SU-DHL-6 (cell line): ENCODE measurements at regions not wholly inside any gene's neighbourhood (a gene's known extent, or its start where the extent isn't known, plus 50 kb on each side); places are given as distances from the start of the nearest gene placed in this dataset.

ENCODE experiments used
- CTCF ChIP-seq: fragments of 200-600 bp; sonication (generic); IDR thresholded peaks from one replicate; pipeline ENCODE4 v1.5.1; 2017; ENCODE audit warnings: antibody characterized with exemption, mild to moderate bottlenecking, low read length, moderate library complexity; ENCODE audit not compliant: insufficient read depth, poor library complexity, severe bottlenecking
- EZH2phosphoT487 ChIP-seq: fragments of 200-600 bp; sonication (generic), shearing (Covaris generic); conservative IDR thresholded peaks from 2 replicates; pipeline ENCODE4 v1.6.1; 2018; ENCODE audit warnings: mild to moderate bottlenecking, antibody characterized with exemption, low read length, moderate library complexity, mixed read lengths

DNA sequence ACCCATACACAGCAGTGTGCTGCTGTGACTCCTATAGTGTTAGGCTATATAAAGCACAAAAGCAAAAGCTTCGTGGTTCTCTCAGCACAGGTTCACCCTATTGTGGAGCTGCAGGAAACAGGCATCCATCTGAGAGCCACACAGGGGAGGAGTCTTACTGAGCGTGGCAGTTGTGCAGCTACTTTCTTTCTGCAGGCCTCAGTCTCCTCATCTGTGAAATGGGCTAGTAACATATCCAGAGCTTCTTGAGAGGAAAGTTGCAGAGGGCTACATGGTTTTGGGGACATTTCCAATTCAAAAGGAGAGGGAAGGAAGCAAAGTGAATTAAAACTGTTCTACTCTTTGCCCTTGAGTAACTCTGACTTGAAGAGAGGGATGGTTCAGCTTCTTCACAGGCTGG lies 142.0 kb downstream of the FOXD2 start:
- TF ChIP-seq CTCF (no peak), EZH2phosphoT487 (no peak)
